GM23248 (cell line): ENCODE measurements at regions not wholly inside any gene's neighbourhood (a gene's known extent, or its start where the extent isn't known, plus 50 kb on each side); places are given as distances from the start of the nearest gene placed in this dataset.

Experiments used
- EZH2 ChIP-seq: fragments of 200-600 bp; sonication (generic); IDR thresholded peaks from 2 replicates; pipeline ENCODE4 v1.6.1; 2018; ENCODE audit warnings: antibody characterized with exemption, mild to moderate bottlenecking; ENCODE audit not compliant: insufficient read depth, poor library complexity, severe bottlenecking
- EZH2phosphoT487 ChIP-seq: fragments of 200-600 bp; sonication (generic); IDR thresholded peaks from 2 replicates; pipeline ENCODE4 v1.6.1; 2018; ENCODE audit warnings: antibody characterized with exemption, moderate library complexity, mild to moderate bottlenecking, low read depth; ENCODE audit not compliant: insufficient read depth

DNA sequence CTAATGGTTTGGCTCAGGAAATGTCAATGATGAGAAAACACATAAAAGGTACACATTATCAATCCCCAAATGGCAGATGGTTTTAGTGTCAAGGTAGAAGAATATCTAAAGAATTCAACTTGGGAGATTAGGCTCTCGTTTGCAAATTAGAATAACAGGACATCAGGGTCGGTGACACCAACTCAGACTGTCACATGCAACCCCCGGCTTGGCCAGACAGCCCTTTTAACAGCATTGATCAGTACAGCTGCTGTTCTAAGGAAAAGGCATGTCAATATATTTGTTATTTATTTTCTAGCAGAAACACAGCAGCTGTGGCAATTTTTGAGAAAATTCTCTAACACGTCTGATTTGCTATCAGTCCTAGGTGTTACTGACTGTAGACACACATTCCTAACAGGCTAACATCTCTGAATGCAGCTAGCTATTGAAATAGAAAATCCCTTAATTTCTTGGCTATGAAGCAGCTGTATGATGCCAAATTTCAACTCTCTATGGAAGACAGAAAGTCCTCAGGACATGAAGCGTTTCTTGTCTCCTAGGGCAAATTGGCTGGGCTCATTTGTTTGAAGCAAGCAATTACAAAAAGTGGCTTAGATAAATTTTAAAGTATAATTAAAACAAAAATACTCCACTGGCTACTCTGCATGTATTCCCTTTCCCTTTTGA is 269.0 kb upstream of the CXXC4 start:
- TF ChIP-seq EZH2: no peak
- TF ChIP-seq EZH2phosphoT487: no peak
